DMS79 (cell line): ENCODE measurements at regions not wholly inside any gene's neighbourhood (a gene's known extent, or its start where the extent isn't known, plus 50 kb on each side); places are given as distances from the start of the nearest gene placed in this dataset.

ENCODE experiments used
- DNase-seq: peaks from one replicate; lab custom pipeline; 2025; lab: John Stamatoyannopoulos, UW

DNA sequence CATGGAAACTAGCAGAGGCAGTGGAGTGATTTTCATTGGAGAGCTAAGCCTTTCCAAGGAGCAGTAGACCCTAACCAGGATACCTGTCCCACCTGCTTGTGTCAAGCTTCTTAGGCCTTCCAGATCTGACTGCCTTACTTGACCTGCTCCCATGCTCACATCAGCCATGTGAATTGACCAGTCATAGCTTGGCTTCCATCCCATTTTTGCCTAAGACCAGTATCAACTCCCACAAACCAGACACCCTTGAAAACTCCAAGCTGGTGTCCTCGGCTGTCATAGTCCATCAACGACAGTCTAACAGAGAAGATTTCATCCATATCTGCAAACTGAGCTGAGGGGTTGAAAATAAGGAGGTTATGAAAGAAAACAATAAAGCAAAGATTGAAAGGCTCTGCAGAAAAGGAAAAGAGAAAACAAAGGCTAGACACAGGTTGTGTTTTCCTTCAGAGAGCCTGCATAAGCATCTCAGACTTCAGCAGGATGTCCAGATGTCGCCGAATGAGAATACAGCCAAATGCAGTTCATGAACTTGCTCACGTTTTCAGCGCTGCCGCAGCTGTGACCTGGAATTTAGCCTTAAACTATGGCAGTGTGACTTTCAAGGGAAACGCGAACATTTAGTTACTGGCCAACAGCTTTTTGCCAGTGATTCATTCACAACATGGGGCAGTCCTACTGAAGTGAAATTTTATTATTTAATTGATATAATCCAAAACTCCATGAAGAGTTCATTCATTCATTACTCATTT, 868.1 kb upstream of the ID2 start:
- no peak for DNase-seq

DNA sequence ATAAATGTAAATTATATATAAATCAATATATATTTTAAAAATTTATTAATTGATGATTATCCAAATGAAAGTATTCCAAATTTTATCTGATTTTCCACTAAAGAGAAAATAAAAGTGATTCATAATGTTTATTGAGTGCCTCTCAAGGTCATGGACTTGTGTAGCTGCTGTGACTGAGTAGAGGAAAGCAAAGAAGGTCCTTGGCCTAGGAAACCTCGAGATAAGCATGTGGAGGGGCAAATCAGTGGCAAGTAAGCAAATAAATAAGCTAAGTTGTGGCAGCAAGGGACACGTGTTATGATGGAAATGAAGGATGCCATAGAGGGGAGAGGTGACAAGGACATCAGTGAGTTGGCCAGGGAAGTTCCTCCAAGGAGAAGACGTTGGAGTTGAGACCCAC, 866.1 kb upstream of the ID2 start:
- no peak for DNase-seq

DNA sequence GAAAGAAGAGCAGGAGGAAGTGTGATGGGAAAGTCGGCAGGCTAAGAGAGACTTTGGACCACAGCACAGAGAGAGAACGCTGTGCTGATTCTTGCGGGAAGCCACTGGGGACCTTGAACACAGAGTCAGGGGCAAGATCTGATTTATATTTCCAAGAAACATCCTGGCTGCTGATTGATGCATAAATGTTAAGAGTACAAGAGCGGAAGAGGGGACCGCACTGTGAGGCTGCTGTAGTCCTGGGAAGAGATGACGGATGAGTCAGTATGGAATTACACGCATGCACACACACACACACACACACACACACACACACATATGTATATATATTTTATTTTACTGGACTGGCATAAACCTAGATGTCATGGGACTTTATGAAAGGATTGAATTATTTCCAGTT, 865.6 kb upstream of the ID2 start:
- DNase-seq, result no peak

DNA sequence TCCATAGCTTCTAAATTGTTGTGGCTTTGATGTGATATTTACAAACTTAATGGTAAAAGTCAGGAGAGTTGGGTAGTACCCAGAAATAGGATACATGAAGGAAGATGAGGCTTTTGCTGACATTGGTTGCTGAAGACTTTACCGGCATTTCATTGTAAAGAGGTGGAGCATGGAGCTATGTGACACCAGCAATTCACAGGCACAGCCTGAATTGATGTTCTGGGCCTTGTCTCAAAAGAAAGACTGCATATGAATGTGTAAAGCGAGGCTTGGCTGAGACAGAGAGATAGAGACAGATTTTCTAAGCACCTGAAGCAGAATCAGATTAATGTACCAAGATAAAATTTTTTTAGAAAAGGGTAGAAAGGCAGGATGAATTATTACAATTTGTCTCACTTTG, 864.9 kb upstream of the ID2 start:
- DNase-seq, result no peak

DNA sequence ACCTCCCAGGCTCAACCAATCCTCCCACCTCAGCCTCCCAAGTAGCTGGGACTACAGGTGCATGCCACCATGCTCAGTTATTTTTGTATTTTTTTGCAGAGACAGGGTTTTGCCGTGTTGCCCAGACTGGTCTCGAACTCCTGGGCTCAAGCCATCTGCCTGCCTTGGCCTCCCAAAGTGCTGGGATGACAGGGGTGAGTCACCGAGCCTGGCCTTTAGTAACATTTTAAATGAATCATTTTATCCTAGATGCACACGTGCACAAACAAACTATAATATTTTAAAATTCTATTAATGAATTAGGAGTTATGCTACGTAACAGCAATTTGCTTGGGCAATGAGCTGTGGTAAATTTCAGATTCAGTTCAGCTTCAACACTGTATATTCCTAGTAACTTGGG, 862.5 kb upstream of the ID2 start:
- DNase-seq, result no peak

DNA sequence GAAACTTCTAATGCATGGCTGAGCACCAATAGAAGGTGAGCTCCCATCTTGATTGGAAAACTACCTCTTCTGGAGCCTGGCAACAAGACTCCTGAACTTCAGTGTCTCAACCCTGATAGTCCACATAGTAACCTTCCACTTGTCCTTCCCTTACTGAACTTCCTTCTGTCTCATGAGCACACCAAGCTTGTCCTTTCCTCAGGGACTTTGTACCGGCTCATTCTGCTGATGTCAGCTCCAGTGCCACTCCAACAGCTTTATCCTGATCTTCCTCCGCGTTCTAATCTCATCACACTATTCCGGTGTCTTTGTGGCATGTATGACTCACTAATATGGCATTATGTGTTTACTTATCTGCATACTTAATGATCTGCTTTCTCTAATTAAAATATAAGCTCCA, 862.0 kb upstream of the ID2 start:
- no peak for DNase-seq

DNA sequence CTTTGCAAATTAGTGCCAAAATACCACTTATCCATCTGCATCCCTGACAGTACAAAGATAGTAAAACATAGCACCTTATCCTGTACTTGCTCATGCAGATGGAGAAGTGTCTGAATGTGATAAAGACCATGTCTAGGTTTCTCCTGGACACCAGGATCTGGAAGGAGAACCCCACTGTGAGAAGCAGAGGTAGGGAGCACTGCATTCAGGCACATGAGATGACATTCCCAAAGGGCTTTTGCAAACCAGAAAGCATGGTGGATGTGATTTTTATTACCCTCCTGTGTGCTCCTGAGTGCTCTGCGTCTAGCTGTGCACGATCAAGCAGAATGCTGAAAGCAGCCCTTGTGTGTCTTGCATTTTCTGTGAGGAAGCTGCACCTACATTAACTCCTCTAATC, 857.6 kb upstream of the ID2 start:
- DNase-seq, result no peak

DNA sequence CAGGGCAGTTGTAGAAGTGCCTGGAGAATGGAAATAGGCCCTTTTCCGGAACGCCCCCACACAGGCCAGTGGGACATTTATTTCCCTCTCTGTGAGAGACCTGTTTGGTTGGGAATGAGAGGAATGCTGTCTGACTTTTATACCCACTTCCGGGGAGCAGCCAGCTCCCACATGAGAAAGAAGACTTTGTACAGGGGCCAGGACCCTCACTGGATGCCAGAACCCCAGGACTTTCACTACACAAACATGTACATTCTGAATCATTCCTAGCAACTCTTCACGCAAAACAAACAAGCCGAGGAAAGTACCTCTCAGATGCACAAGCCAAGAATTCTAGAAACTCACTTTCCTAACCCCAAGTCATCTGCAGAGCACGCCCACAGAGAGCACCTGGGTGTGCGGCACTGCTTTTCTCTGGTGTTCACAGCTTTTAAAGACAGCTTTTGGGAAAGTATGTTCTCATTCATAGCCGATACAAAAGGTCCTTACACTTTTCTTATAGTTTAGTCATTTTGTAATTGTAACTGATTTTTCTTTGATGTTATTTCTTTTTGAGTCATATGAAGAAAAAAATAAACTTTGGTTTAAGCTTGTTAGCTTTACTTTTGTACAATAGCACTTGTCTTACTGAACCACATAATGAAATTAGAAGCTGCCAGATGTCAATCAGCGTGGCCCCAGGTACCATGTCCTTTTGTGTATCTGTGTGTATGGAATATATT, 856.1 kb upstream of the ID2 start:
- DNase-seq, result no peak

DNA sequence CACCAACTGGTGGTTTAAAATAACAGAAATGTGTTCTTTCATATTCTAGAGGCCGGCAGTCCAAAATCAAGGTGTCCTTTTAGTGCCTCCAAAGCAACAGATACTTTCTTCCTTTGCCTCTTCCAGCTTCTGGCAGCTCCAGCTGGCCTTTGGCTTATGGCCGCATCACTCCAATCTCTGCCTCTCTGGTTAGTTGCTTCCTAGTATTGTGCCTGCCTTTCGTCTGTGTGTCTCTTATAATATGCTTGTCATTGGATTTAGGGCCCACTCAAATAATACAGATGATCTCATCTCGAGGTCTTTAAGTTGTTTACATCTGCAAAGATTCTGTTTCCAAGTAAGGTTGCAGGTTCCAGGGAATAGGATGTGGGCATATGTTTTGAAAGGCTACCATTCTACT, 855.2 kb upstream of the ID2 start:
- DNase-seq, result no peak

DNA sequence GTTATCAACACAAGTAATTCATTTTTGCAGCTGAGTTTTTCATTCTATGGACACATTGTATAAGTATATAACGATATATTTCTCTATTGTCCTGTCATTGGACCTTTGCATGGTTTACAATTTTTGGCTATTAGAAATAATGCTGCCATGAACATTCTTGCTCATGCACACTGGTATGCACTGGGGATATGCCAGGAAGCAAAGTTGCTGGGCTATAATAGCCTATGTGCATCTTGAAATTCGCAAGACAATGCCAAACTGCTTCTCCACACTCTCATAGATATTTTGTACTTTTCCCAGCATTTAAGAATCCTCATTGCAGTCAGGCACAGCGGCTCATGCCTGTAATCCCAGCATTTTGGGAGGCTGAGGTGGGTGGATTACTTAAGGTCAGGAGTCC, 852.6 kb upstream of the ID2 start:
- DNase-seq, result no peak

DNA sequence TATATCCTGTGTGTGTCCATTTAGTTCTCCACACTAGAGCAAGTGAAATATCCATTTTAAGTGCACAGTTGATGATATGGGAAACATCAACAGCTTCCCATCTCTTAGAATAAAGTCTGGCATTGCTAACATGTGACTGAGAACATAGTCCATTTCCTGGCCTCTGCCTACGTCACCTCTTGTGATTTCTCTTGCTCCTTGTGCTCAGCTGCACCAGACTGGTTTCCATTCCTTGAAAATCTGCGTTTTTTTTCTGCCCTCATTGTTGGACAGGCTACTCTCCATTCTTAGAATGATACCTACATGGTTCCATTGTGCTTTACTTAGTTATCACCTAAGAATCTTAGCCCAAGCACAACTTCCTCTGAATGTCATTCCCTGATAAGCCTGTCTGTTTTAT, 851.2 kb upstream of the ID2 start:
- no peak for DNase-seq

DNA sequence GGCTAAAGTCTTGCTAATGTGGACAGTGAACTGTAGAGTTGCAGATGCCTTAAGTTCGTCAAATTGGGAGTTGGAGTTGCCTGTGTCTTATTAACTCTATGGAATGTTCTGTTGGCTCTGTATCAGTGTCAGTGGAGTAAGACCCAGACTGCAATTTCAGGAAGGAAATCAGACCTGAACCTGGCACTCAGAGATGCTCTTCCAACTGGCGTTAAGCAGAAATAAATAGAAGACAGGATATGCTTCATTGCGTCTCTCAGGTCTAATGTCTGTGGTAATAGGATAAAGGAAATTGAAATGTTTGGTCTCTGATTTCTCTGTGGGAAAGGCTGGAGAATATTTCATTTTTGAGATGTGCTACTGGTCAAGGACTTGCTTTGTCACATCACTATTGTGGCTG, 846.7 kb upstream of the ID2 start:
- DNase-seq, result peak; percentile 65

DNA sequence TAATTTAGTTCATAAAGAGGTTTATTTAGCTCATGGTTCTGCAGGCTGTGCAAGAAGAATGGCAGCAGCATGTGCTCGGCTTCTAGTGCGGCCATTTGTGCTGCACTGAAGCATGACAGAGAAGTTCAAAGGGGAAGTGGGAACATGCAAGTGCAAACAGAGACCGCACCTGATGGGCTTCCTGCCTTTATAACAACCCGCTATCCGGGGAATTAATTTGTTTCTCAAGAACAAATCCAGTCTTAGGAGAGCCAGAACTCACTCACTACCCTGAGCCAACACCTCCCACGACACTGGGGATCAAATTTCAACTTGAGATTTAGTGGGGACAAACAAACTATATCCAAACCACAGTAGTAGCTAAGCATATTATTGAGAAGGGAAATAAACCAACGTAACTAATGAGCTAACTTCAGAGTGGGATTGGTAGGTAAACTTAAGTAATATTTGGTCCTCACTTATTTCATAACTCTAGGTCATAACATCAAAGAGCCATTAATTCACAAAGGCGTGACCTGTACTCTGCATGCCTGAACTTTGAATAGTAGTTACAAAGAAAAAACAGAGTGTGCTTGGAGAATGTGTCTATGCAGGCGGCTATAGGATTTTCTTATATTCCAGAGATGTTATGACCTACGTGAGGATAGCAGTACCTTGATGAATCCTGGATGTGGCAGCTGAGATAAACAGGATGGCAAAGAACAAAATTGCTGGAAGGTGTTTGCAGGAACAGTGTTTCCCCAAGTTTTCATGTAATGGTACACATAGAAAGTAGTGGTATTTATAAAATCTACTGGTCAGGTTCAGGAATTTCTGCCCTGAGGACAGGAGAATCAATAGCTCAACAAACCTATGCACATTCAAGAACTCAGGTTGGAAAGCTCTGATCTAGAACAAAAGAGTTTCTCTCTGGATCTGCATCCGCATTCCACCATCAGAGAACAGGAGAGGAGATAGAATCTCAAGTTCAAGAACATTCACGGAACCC, 845.9 kb upstream of the ID2 start:
- DNase-seq, result peak; percentile 96

DNA sequence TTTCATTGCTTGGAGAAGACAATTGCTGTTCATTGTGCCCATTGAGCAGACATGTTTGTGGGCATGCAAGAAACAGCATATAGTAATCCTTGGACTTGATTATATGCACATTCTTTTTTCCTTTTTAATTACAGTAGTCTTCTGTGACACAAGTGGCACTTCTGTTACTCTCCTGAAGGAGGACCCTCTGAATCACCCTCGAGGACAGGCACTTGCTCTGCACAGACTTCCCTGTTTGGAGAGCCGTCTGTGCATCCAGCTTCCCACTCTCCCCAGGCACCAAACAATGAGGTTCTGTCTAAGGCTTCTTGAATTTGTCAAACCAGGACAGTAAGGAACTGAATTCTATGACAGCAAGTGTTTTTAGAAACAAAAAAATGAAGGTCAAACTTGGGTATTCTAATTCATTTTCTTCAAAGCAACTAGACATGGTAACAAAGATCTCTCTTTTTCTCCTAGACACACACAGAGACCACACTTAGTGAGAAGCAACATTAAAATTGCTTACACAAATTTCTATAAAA, 844.6 kb upstream of the ID2 start:
- DNase-seq, result peak; percentile 11

DNA sequence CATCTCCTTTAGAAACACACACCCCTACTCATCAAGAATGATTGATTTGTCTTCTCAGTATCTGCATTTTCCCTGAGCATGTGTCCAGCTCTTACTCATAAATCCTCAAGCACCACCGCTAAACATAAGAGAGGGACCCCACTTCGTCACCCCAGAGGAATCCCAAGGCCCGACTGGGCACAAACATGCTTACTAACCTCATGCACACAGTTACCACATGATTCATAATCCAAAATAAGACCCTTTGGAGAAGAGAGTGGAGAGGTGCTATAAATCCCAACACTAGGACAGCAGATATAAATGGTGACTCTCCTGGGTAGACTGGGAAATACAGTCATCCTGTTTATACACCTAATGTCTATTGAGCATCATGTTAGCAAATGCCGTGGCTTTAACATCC, 843.2 kb upstream of the ID2 start:
- no peak for DNase-seq

DNA sequence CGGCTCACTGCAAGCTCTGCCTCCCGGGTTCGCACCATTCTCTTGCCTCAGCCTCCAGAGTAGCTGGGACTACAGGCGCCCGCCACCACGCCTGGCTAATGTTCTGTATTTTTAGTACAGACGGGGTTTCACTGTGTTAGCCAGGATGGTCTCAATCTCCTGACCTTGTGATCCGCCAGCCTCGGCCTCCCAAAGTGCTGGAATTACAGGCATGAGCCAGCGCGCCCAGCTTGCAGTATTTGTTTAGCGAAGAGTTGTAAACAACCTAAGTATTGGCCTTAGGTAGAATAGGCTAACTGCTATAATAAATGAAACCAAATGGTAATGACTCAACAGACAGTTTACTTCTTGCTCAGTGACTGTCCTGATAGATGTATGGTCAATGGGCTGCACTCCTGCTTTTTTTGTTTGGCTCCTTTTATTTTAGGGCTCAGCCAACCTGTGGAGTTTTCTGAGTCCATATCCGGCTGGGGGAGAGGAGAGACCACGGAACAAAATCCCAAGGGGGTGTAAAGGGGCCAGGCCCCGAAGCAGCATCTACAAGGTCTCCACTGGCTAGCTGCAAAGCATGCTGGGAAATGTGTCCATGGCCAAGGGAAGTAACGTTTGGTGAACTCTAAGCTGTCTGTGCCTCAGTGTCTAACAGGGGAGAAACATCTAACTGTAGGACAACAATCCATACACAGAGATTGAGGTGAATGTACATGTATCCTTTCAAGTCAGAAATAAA, 841.0 kb upstream of the ID2 start:
- no peak for DNase-seq

DNA sequence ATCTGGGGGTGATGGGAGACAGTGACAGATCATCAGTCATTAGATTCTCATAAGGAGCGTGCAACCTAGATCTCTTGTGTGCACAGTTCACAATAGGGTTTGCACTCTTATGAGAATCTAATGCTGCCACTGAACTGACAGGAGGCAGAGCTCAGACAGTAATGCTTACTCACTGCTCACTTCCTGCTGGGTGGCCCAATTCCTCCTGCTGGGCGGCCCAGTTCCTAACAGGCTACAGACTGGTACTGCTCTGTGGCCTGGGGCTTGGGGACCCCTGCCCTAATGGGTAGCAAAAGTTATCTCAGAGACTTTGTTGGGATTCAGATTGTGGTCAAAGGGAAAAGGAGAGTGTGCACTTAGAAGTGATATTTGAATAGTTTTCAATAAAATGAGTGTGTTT, 840.1 kb upstream of the ID2 start:
- no peak for DNase-seq

DNA sequence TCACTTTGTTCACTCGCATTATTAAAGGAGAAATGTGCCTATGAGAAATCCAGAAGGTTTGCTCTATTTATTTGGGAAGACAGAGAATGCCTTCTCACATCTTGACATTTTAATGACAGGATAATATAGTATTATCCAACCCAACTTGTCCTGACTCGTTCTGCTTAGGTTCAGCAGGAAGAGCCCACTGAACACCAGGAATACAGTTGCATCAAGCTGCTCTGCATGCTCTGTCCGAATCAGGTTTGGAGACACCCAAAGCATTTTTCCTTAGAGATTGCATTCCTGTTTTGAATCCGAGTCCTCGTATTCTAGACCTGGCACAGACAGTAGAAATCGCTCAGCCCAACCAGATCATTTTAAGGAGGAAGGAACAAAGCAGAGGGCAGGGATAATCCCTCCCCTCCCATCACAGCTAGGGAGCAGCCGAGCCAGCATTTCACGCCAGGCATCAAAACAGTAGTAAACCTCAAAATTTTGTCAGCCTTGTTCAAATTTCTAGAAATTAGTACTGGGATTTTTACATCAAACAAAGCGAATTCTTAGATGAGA, 837.4 kb upstream of the ID2 start:
- DNase-seq, result no peak

DNA sequence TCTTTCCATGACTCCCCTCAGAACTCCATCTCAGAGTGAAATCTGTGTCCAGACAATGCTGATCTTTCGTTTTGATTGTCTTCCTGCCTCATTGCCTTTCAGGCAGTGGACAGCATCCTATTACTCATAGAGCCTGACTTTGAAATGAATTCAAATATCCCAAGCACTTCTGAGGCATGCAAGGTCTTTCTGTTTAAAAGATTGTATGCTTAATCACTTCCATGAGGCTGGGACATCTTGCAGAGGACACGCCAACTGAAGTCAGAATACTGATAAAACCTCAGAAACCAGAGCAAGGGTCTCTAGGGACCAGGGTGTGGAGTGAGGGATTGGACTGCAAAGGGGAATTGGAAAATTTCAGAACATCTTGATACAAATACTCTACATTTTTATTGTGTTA, 836.5 kb upstream of the ID2 start:
- no peak for DNase-seq

DNA sequence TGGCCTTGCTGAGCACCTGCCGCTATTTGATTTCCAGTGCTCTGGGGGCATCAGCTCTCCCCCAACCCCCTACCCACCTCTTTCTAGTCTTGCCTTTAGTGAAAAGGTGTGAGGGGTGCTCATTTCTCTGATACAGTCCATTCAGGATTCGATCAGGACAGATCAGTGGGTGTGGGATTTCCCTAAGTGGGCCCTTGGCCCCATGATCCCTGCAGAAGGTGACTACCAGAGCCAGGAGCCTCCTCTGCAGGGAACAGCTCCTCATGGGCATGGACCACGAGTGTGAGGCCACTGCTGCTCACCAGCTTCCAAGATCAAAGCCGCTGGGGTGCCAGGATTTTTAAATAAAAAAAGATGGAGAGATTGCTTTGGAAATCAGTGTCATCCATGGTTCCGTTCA, 835.2 kb upstream of the ID2 start:
- DNase-seq, result no peak

DNA sequence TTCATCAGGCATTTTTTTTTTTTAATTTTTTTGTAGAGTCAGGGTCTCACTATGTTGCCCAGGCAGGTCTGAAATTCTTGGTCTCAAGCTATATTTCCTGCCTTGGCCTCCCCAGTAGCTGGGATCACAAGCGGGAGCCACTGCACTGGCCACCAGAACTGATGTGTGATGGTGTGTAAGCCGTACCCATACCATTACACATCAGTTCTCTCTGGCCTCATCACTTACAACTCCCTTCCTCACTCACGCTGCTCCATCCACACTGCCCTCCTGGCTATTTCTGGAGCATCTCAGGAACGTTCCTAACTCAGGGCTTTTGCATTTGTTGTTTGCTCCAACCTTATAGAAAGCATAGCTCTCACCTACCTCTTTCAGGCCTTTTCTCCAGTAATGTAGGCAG, 834.5 kb upstream of the ID2 start:
- DNase-seq, result no peak

DNA sequence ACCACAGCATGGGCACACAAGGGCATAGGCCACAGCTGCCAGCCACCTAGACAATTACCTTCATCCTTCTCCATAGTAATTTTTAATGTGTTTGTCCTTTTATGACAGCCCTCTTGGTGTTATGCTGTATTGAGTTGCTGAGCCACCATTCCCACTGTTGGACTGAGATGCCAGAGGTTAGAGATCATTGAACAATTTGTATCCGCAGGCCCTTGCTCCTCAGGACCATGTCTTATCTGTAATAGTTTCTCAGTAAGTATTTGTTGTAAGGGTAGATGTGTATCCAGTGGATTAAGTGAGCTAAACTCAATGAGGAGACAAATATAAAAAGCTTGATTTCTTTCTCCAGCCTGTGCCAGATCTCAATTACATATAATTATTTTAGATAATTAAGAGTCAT, 832.8 kb upstream of the ID2 start:
- DNase-seq, result no peak
